Iris pigment epithelial cell (primary cell): ENCODE measurements at regions not wholly inside any gene's neighbourhood (a gene's known extent, or its start where the extent isn't known, plus 50 kb on each side); places are given as distances from the start of the nearest gene placed in this dataset.

Source experiments
- DNase-seq: peaks from one replicate; pipeline ENCODE4 v3.0.0-alpha.2; 2011; ENCODE audit warnings: low read depth

DNA sequence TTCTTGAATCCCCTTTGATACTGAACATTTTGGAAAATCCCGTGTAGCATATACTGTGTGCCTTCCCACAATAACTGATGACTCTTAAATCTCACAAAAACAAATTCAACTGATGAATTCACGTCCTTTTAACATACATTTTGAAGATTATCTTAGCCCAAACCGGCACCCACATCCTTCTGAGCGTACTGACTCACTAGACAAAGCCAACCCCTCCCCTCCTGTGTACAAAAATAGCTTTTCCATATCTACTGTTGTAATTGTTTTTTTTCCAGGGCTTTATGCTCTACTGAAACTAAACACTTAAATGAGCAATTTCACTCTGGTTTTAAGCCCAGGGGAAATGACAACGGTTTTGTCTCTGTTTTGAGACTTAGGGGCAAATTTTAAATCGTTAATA is 109.4 kb upstream of the ATF7IP start:
- DNase-seq, result peak; percentile 76

DNA sequence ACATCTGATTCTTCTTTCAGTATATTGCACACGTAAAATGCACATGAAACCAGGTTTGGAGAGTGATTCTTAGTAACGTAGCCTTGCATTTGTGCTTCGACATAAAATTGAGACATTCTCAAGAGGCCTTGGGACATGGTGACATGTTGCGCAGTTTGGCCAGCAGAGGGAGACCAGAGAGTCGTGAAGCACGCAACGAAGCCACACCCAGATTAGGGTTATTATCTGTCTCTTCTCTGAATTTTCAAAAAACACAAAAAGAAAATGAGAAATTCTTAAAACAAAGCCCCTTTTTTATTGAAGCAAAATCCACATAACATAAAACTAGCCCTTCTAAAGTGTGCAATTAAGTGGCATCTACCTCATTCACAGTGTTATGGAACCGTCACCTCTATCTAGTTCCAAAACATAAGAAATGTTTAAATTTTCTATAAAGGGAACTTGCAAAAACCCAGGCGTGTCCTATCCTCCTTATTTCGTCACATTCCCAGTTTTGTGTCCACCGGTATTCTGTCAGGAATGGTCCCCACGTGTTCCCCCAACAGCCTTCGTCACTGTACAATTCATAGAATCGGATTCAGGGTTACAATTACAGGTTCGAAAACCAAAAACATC is 108.8 kb upstream of the ATF7IP start:
- peak; percentile 91 for DNase-seq

DNA sequence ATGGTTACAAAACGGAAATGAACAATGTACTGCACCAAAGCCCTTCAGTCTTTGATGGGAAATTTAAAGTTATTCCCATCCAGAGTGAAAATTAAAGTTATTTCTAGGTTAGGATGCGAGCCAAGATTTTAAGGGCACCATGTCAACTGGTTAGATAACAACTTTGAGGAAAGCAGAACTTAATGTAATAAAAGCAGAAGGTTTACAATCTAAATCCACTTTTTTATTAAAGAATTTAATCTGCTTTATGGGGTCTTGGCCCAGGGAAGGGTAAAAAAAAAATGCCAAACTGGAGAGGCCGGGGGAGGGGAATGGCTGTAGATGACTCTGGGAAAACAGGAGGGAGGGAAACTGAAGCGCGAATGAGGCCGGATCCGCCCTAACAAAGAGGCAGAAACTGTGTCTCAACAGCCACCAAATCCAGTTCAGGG is 108.2 kb upstream of the ATF7IP start:
- DNase-seq, result no peak

GRCh38 chr12:14257734-14258574 is 107.5 kb upstream of the ATF7IP start:
- peak; percentile 100 for DNase-seq

GRCh38 chr12:14258575-14258940 is 106.9 kb upstream of the ATF7IP start:
- DNase-seq, result no peak

GRCh38 chr12:14259481-14260010 is 105.9 kb upstream of the ATF7IP start:
- no peak for DNase-seq

GRCh38 chr12:14260011-14260993 is 105.2 kb upstream of the ATF7IP start:
- DNase-seq, result peak; percentile 97

- DNase-seq, result no peak
Observed at GRCh38 chr12:14261096-14261495, 104.4 kb upstream of the ATF7IP start.

GRCh38 chr12:14261861-14262260 is 103.6 kb upstream of the ATF7IP start:
- no peak for DNase-seq

- no peak for DNase-seq
Observed at GRCh38 chr12:14262771-14263511, 102.5 kb upstream of the ATF7IP start.

DNA sequence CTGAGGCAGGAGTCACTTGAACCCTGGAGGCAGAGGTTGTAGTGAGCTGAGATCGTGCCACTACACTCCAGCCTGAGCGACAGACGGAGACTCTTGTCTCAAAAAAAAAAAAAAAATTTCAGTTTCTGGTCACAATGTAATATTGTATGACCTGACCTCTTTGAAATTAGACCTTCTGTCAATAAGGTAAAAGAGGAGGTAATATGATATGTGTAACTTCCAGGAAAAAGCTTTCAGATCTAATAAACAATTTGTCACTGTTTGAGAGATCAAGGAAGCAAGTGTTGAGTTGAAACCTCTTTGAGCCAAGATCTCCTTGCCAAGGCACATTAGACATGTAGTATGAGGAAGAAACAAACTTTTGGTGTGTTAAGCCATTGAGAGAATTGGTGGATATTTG is 101.7 kb upstream of the ATF7IP start:
- DNase-seq, result no peak

- DNase-seq, result peak; percentile 56
Observed at GRCh38 chr12:14264316-14264715, 101.2 kb upstream of the ATF7IP start.

GRCh38 chr12:14264778-14265177 is 100.7 kb upstream of the ATF7IP start:
- no peak for DNase-seq

GRCh38 chr12:14268120-14268515 is 97.4 kb upstream of the ATF7IP start:
- DNase-seq, result no peak

DNA sequence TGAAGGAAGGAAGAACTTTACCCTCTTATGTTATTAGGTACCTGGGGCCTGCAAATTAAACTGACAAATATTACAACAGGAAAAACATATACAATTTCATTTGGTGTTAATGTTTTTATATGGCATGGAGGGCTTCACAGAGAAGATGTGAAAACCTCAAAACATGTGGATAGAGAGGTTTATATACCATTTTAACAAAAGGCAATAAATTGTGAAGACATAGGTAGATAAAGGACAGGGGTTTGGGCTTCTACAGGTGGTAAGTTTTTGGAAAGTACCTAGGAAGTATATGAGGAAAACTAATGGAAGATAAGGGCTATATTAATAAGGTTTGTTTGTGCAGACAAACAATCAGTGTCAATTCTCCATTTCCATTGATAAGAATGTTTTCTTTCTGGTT is 95.1 kb upstream of the ATF7IP start:
- DNase-seq, result no peak

DNA sequence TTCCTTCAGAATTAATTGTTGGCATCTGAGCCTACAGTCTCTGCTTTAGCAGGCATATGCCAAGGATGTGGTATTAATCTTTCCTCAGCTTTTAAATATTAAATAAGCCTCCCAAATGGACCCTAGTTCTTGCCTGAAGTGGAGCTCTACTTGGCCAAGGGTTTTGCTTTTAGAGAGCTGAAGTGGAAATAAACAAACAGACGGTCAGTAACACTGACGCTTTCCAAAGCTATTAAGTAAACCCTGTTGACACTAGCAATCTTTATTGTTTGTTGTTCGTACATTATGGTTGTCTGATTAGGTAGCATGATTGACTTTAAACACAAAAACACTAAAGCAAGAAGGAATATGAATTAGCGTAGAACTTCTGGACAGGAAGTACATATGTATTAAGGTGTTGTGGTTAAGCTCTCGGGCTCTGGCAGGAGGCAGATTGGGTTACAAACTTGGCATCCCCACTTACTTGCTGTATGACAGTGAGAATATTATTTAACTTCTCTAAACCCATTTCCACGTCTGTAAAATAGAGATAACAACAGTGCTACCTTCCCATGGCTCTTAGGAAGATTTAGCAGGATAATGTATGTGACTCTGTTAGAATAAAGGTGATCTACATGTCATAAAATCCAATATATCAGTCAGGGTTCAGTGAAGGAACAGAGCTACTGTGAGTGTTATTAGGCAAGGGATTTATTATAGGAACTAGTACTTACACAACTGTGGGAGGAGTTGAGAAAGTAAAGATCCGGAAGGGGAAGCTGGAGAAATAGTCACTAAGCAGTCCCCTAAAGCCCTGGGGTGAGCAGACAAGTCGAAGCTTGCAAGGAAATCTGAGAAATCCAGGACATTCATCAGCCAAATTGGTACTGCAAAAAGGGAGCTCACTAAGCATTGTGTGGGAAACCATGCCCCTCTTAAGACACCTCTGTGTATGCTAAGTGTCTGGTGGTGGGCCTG is 92.2 kb upstream of the ATF7IP start:
- DNase-seq, result peak; percentile 75

DNA sequence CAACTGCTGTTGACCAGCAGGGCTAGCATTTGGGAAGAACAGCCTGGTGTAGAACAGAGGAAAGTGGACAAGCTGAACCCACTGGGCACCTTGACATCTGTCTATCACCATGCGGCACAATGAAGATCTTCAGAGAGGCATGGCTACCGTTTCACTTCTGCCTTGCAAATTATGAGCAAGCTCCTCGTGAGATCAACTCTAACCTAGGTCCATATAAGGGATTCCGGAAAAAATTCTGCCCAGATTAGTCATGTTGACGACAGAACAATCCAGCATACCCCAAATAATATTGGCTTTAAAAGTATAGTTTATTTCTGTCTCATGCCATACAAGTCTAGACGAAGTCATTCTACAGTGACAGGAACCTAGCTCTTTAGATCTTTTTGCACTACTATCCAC is 91.6 kb upstream of the ATF7IP start:
- no peak for DNase-seq

- DNase-seq, result no peak
Observed at GRCh38 chr12:14275111-14275510, 90.4 kb upstream of the ATF7IP start.

GRCh38 chr12:14275886-14276285 is 89.6 kb upstream of the ATF7IP start:
- DNase-seq, result no peak

- no peak for DNase-seq
Observed at GRCh38 chr12:14278294-14278953, 87.1 kb upstream of the ATF7IP start.
